Panc1 (cell line): ENCODE measurements at regions not wholly inside any gene's neighbourhood (a gene's known extent, or its start where the extent isn't known, plus 50 kb on each side); places are given as distances from the start of the nearest gene placed in this dataset.

Source experiments
- ATAC-seq: fragments of 200-7000 bp; cut with Tn5 transposase; 2 replicates; pipeline ENCODE4 v1.9.1; 2020; ENCODE audit warnings: mild to moderate bottlenecking, moderate library complexity
- BruUV-seq: library from RNA; stranded (reverse); fragments of 400-500 nt; replicated peaks from 2 replicates; lab custom pipeline; 2021; lab: Mats Ljungman, UMichigan
- CTCF ChIA-PET: fragments of 300-600 bp; sonication (Branson Sonifier 250); formaldehyde crosslinking; loops from one replicate; lab custom pipeline; 2022; ENCODE audit warnings: antibody characterized with exemption; lab: Charles Lee
- POLR2A ChIA-PET: fragments of 300-600 bp; sonication (Branson Sonifier 250); formaldehyde crosslinking; loops from one replicate; lab custom pipeline; 2022; ENCODE audit warnings: antibody characterized with exemption; lab: Charles Lee
- DNase-seq: peaks from one replicate; pipeline ENCODE4 v3.0.0-alpha.2; 2010; ENCODE audit warnings: low read depth, low spot score
- H3K27ac ChIP-seq: 2 replicates; pipeline ENCODE4 v1.5.1; 2011; ENCODE audit warnings: mild to moderate bottlenecking, low read length, inconsistent platforms
- H3K27me3 ChIP-seq: fragments of 200-500 bp; sonication (Bioruptor generic); 2 replicates; pipeline ENCODE4 v1.6.0; 2014; ENCODE audit warnings: low read length, inconsistent platforms; ENCODE audit not compliant: control insufficient read depth, insufficient read depth
- H3K36me3 ChIP-seq: fragments of 200-500 bp; sonication (Bioruptor generic); 2 replicates; pipeline ENCODE4 v1.5.1; 2014; ENCODE audit warnings: inconsistent platforms, mild to moderate bottlenecking, low read length, moderate library complexity; ENCODE audit not compliant: control insufficient read depth, insufficient read depth
- H3K4me1 ChIP-seq: 2 replicates; pipeline ENCODE4 v1.5.1; 2011; ENCODE audit warnings: inconsistent platforms, mild to moderate bottlenecking, low read length, moderate library complexity; ENCODE audit not compliant: control insufficient read depth, insufficient read depth
- H3K4me3 ChIP-seq, 2 experiments: 2 replicates each; pipeline ENCODE4 v1.5.1; 2011 to 2012; ENCODE audit warnings: low read depth in 2 of 2, low read length in 2 of 2, mild to moderate bottlenecking in 2 of 2, inconsistent platforms in 1 of 2, moderate library complexity in 1 of 2
- H3K9me3 ChIP-seq: fragments of 200-500 bp; sonication (Bioruptor generic); 2 replicates; pipeline ENCODE4 v1.5.1; 2014; ENCODE audit warnings: low read depth, mild to moderate bottlenecking, inconsistent platforms, low read length, moderate library complexity; ENCODE audit not compliant: control insufficient read depth, insufficient read depth
- CTCF ChIP-seq: fragments of 450-650 bp; IDR thresholded peaks from 2 replicates; pipeline ENCODE4 v1.5.1; 2017; ENCODE audit warnings: mild to moderate bottlenecking
- POLR2AphosphoS5 ChIP-seq: IDR thresholded peaks from 2 replicates; pipeline ENCODE4 v1.6.1; 2012; ENCODE audit warnings: mild to moderate bottlenecking, low read depth, low read length, moderate library complexity
- REST ChIP-seq, 2 experiments: IDR thresholded peaks; 2 replicates each; pipeline ENCODE4 v1.6.1; 2011 to 2012; ENCODE audit warnings: low read depth in 2 of 2, control low read depth in 1 of 2, low read length in 1 of 2, mild to moderate bottlenecking in 1 of 2, moderate library complexity in 1 of 2; ENCODE audit not compliant: insufficient read depth in 1 of 2
- SIN3A ChIP-seq: IDR thresholded peaks from 2 replicates; pipeline ENCODE4 v1.6.1; 2012; ENCODE audit warnings: low read depth, mild to moderate bottlenecking, low read length, moderate library complexity, borderline replicate concordance; ENCODE audit not compliant: insufficient read depth
- TCF7L2 ChIP-seq: IDR thresholded peaks from 2 replicates; pipeline ENCODE4 v1.6.1; 2011; ENCODE audit warnings: mild to moderate bottlenecking, low read depth, low read length, inconsistent platforms
- in situ Hi-C: cut with HindIII; loops from 2 replicates; pipeline ENCODE4 v1.10.0; 2016; ENCODE audit warnings: low sequenced_read_pairs, low pct_unique_long_range_greater_than_20kb
- intact Hi-C: fragments of 100-400 bp; cut with micrococcal nuclease; formaldehyde crosslinking; loops from one replicate; pipeline ENCODE4 v1.10.0; 2022; ENCODE audit not compliant: unreplicated experiment

DNA sequence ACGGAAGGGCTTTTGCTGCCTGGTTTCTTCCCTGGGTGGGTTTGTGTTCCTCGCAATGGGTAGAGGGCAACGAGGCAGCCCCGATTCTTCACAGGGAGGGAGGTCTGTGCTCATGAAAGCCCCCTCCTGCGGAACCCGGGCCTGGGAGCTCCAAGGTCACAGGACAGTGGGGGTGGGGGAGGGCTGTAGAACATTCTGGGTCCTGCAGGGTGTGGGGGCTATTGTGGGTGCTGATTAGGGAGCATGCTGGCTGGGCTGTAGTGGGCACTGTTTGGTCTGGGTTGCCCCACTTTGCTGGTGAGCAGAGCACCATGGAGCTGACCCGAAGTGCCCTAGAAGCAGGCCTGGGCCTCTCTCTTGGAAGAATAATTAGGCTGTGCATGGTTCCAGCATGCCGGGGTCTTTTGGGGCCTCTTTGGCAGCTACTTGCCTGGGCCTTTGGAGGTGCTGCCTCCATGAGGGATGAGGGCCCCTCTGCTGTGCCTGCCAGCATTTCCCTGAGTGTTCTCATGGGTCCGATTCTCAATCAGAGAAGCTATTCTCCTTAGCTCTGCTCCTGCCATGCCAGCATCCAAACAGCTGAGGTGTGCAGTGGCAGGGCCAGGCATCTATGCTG lies 232.2 kb upstream of the HS6ST1 start:
- no peak overlapping the region for H3K27ac ChIP-seq
- no peak for TF ChIP-seq POLR2AphosphoS5
- no peak for TF ChIP-seq SIN3A
- no peak for TF ChIP-seq CTCF
- TF ChIP-seq REST (IDR thresholded peaks at IDR 0.05; ENCODE audit: insufficient read depth in 1 of 2, low read depth in 2 of 2, low read length in 1 of 2) = no peak
- no peak for TF ChIP-seq TCF7L2

GRCh38 chr2:128551435-128551834 lies 232.8 kb upstream of the HS6ST1 start:
- ChIA-PET CTCF (no interaction called here), POLR2A (no interaction called here)
- H3K27me3 ChIP-seq = no peaks in the 10 kb centered on the region
- no peaks in the 10 kb centered on the region for H3K36me3 ChIP-seq
- no peaks in the 10 kb centered on the region for H3K4me1 ChIP-seq
- no peak for DNase-seq
- TF ChIP-seq CTCF = no peak
- no peak for TF ChIP-seq TCF7L2
- no peak for TF ChIP-seq SIN3A
- TF ChIP-seq REST (IDR thresholded peaks at IDR 0.05; ENCODE audit: insufficient read depth in 1 of 2, low read depth in 2 of 2, low read length in 1 of 2) = no peak
- no peak for TF ChIP-seq POLR2AphosphoS5
- no peak for ATAC-seq
- H3K9me3 ChIP-seq = no peaks in the 10 kb centered on the region
- intact Hi-C loops = no loop called here
- BruUV-seq = no TSS peak
- no peak overlapping the region for H3K27ac ChIP-seq
- H3K4me3 ChIP-seq = no peak overlapping the region
- in situ Hi-C loops = no loop called here

More for the DNA sequence above, 232.2 kb upstream of the HS6ST1 start:
- no peak for ATAC-seq
- ChIA-PET CTCF (no interaction called here), POLR2A (no interaction called here)
- Histone ChIP-seq H3K4me3 (no peak overlapping the region), H3K36me3 (no peaks in the 10 kb centered on the region), H3K27me3 (no peaks in the 10 kb centered on the region), H3K9me3 (no peaks in the 10 kb centered on the region), H3K4me1 (no peaks in the 10 kb centered on the region)
- DNase-seq = no peak
- in situ Hi-C loops = no loop called here
- no TSS peak for BruUV-seq
- intact Hi-C loops = no loop called here
